ENCODE measurements at regions not wholly inside any gene's neighbourhood (a gene's known extent, or its start where the extent isn't known, plus 50 kb on each side); places are given as distances from the start of the nearest gene placed in this dataset.

DNA sequence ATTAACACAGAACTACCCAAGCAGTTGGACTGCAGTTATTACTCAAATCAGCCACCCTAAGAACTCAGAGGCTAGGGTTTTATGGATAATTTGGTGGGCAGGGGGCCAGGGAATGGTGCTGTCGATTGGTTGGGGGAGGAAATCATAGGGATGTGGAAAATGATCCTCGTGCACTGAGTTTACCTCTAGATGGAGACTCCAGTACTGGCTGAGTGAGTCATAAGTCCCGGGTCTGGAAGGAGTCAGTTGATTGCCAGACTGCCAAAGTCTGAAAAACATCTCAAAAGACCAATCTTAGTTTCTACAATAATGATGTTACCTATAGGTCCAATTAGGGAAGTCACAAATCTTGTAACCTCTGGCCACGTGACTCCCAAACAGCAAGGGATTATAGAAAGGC is 257.5 kb upstream of the PRMT6 start:
- H3K27me3 ChIP-seq (replicated peaks; ENCODE audit: insufficient read depth, low read length) = no peaks in the 10 kb centered on the region
- H3K4me2 ChIP-seq (ENCODE audit: low read depth, low read length) = no peak overlapping the region

DNA sequence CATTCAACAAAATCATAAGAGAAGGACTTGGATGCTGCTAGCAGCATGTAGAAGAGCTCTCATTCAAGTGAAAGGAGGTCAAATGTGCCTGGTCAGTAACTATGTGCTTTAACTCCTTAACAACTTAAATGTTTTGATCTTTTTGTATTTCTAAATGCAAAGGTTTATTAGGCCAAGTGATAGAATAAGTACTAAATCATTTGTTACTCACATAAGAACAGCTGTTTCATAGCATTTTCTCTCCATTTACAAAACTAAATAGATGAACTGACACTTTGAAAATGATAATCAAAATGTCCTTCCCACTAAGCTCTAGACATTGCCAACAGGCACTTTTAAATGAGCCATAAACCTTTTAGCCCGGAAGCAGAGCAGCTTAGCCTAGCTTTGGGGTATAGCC is 254.3 kb upstream of the PRMT6 start:
- no peaks in the 10 kb centered on the region for H3K9me2 ChIP-seq (replicated peaks; ENCODE audit: insufficient read depth, low read length)
- H3K27me3 ChIP-seq (replicated peaks; ENCODE audit: insufficient read depth, low read length) = no peaks in the 10 kb centered on the region
- no peaks in the 10 kb centered on the region for H3F3A ChIP-seq (ENCODE audit: insufficient read depth, low read length)
- no peaks in the 10 kb centered on the region for H3K36me3 ChIP-seq (replicated peaks; ENCODE audit: insufficient read depth, low read length)
- H3K9ac ChIP-seq (ENCODE audit: low read length) = no peak overlapping the region
- TF ChIP-seq EZH2 (optimal IDR thresholded peaks at IDR 0.05; ENCODE audit: low read depth, low read length) (no peak), EZH2phosphoT487 (IDR thresholded peaks at IDR 0.05; ENCODE audit: low read length) (no peak)
- TF ChIP-seq, protein P1, sequence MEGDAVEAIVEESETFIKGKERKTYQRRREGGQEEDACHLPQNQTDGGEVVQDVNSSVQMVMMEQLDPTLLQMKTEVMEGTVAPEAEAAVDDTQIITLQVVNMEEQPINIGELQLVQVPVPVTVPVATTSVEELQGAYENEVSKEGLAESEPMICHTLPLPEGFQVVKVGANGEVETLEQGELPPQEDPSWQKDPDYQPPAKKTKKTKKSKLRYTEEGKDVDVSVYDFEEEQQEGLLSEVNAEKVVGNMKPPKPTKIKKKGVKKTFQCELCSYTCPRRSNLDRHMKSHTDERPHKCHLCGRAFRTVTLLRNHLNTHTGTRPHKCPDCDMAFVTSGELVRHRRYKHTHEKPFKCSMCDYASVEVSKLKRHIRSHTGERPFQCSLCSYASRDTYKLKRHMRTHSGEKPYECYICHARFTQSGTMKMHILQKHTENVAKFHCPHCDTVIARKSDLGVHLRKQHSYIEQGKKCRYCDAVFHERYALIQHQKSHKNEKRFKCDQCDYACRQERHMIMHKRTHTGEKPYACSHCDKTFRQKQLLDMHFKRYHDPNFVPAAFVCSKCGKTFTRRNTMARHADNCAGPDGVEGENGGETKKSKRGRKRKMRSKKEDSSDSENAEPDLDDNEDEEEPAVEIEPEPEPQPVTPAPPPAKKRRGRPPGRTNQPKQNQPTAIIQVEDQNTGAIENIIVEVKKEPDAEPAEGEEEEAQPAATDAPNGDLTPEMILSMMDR (IDR thresholded peaks at IDR 0.05; ENCODE audit: low read length) = no peak
- H4K20me1 ChIP-seq (ENCODE audit: insufficient read depth, low read length) = no peaks in the 10 kb centered on the region
- no peaks in the 10 kb centered on the region for H3K79me2 ChIP-seq (ENCODE audit: low read length)
- H3K4me2 ChIP-seq (ENCODE audit: low read depth, low read length) = no peak overlapping the region
- no peaks in the 10 kb centered on the region for H3K4me1 ChIP-seq (ENCODE audit: low read length)
- no peak overlapping the region for H3K4me3 ChIP-seq (ENCODE audit: low read length)
- no peak overlapping the region for H3K27ac ChIP-seq (ENCODE audit: low read length)
- no peak for DNase-seq
- no peak overlapping the region for H2AFZ ChIP-seq (ENCODE audit: low read length)
- H3K9me3 ChIP-seq (replicated peaks; ENCODE audit: insufficient read depth, low read length) = no peaks in the 10 kb centered on the region

More for the DNA sequence above, 257.5 kb upstream of the PRMT6 start:
- DNase-seq = no peak
- H3K27ac ChIP-seq (ENCODE audit: low read length) = no peak overlapping the region
- no peaks in the 10 kb centered on the region for H3K79me2 ChIP-seq (ENCODE audit: low read length)
- no peaks in the 10 kb centered on the region for H3K36me3 ChIP-seq (replicated peaks; ENCODE audit: insufficient read depth, low read length)
- H2AFZ ChIP-seq (ENCODE audit: low read length) = no peak overlapping the region
- H3F3A ChIP-seq (ENCODE audit: insufficient read depth, low read length) = no peaks in the 10 kb centered on the region
- no peaks in the 10 kb centered on the region for H3K9me3 ChIP-seq (replicated peaks; ENCODE audit: insufficient read depth, low read length)
- TF ChIP-seq, protein P1 (IDR thresholded peaks at IDR 0.05; ENCODE audit: low read length) = no peak
- no peak for TF ChIP-seq EZH2phosphoT487 (IDR thresholded peaks at IDR 0.05; ENCODE audit: low read length)
- no peaks in the 10 kb centered on the region for H3K4me1 ChIP-seq (ENCODE audit: low read length)
- no peaks in the 10 kb centered on the region for H3K9me2 ChIP-seq (replicated peaks; ENCODE audit: insufficient read depth, low read length)
- H4K20me1 ChIP-seq (ENCODE audit: insufficient read depth, low read length) = no peaks in the 10 kb centered on the region
- no peak overlapping the region for H3K9ac ChIP-seq (ENCODE audit: low read length)
- no peak overlapping the region for H3K4me3 ChIP-seq (ENCODE audit: low read length)

DNA sequence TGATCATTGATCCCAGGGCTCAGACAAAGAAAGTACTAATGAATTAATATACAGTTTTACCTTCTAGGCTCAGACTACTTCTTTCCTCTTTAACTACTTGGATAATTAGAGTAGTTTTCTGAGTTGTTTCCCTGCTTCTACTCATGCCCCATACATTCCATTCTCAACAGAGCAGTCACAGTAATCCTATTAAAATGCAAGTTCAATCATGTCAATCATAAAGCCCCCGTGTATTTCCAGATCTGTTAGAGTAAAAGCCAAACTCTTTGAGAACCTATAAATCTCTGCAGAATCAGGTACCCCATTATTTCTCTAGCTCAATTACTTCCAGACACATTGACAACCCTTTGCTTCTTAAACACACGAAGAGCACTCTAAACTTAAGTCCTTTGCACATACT is 242.1 kb upstream of the PRMT6 start:
- Histone ChIP-seq H3K79me2 (ENCODE audit: low read length) (no peaks in the 10 kb centered on the region), H3K27ac (ENCODE audit: low read length) (no peak overlapping the region), H4K20me1 (ENCODE audit: insufficient read depth, low read length) (no peaks in the 10 kb centered on the region), H3K4me2 (ENCODE audit: low read depth, low read length) (no peak overlapping the region), H3F3A (ENCODE audit: insufficient read depth, low read length) (no peaks in the 10 kb centered on the region), H3K36me3 (replicated peaks; ENCODE audit: insufficient read depth, low read length) (no peaks in the 10 kb centered on the region), H3K4me3 (ENCODE audit: low read length) (no peak overlapping the region), H3K9me2 (replicated peaks; ENCODE audit: insufficient read depth, low read length) (no peaks in the 10 kb centered on the region), H2AFZ (ENCODE audit: low read length) (no peak overlapping the region), H3K9ac (ENCODE audit: low read length) (no peak overlapping the region), H3K4me1 (ENCODE audit: low read length) (no peaks in the 10 kb centered on the region), H3K9me3 (replicated peaks; ENCODE audit: insufficient read depth, low read length) (no peaks in the 10 kb centered on the region), H3K27me3 (replicated peaks; ENCODE audit: insufficient read depth, low read length) (no peaks in the 10 kb centered on the region)
- DNase-seq = no peak
- no peak for TF ChIP-seq EZH2 (optimal IDR thresholded peaks at IDR 0.05; ENCODE audit: low read depth, low read length)
- TF ChIP-seq, protein P1 (IDR thresholded peaks at IDR 0.05; ENCODE audit: low read length) = no peak
- TF ChIP-seq EZH2phosphoT487 (IDR thresholded peaks at IDR 0.05; ENCODE audit: low read length) = no peak

Measured in MM.1S (cell line).